GM12801 (cell line): ENCODE measurements at regions not wholly inside any gene's neighbourhood (a gene's known extent, or its start where the extent isn't known, plus 50 kb on each side); places are given as distances from the start of the nearest gene placed in this dataset.

Experiments used
- CTCF ChIP-seq: IDR thresholded peaks from one replicate; pipeline ENCODE4 v1.5.1; 2011; ENCODE audit warnings: control low read depth; ENCODE audit not compliant: insufficient read length; ENCODE audit errors: extremely low read depth

- TF ChIP-seq CTCF: no peak
Observed at GRCh38 chr13:39895254-39895653, 239.8 kb downstream of the COG6 start.

GRCh38 chr13:39897636-39898035 is 242.2 kb downstream of the COG6 start:
- TF ChIP-seq CTCF: no peak

DNA sequence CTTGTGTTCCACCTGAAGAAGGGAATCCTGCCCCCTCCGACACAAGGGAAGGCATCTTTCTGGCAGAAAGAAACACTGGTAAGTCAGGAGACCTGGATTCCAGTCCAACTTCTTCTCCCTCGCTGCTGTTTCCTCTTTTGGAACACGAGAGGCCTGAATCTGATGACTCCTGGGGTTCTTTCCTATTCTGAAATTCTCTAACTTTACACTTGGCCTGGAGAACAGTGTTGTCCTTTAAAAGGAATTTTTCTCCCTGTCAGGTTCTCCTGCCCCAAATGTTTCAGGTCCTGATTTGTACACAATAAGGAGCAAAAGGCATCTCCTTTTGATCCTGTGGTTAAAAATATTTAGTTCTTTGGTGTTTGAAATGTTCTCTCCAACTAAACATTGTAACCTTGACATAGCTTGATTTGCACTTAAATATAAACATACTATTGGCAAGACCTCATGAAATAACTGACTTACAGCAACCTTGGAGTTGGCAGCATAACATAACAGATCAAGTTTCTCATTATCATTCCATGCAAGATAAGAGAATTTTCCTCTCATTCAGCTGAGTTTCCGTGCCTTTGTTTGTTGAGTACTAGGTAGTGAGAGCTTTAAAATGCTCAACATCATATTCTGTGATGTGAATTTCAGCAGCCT is 244.8 kb downstream of the COG6 start:
- no peak for TF ChIP-seq CTCF

GRCh38 chr13:39904959-39905358 is 249.5 kb downstream of the COG6 start:
- TF ChIP-seq CTCF: no peak

- TF ChIP-seq CTCF: no peak
Observed at GRCh38 chr13:39909634-39910033, 254.2 kb downstream of the COG6 start.

- TF ChIP-seq CTCF: no peak
Observed at GRCh38 chr13:39910041-39910440, 254.6 kb downstream of the COG6 start.

DNA sequence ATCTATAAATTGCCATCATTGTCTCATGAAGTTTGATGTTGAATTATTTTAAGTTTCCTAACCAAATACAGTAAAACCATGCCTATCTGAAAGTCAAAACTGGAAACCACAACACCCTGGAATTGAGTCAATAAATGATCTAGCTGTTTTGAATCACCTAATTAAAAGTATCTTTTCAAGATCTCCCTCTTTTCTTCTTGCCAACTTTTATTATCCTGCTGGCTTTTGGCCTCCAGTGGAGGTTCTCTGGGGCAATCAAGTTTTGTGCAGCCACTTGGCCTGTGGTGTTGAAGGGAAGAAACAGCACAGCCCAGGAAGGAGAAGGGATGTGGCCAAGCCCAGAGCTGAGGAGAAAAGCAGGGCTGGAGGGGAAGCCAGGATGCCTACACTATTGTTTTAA is 255.4 kb downstream of the COG6 start:
- no peak for TF ChIP-seq CTCF
